Thoracic aorta (tissue), 2 donors: ENCODE measurements at regions not wholly inside any gene's neighbourhood (a gene's known extent, or its start where the extent isn't known, plus 50 kb on each side); places are given as distances from the start of the nearest gene placed in this dataset.

Source experiments
- ATAC-seq: fragments of 150-250 bp; one replicate; pipeline ENCODE4 v1.8.0; 2017; ENCODE audit warnings: low read depth; ENCODE audit not compliant: insufficient number of reproducible peaks, low FRiP score
- DNase-seq: peaks from one replicate; pipeline ENCODE4 v3.0.0-alpha.2; 2020; ENCODE audit warnings: low spot score
- H3K27ac ChIP-seq, 2 donors: fragments of 200-600 bp; sonication (generic); 1 replicate in 1 of 2; 2 replicates in 1 of 2; pipeline ENCODE4 v1.5.1; 2016; ENCODE audit warnings: mild to moderate bottlenecking in 2 of 2, moderate library complexity in 2 of 2
- H3K27me3 ChIP-seq: fragments of 200-600 bp; sonication (generic); replicated peaks from 2 replicates; pipeline ENCODE4 v1.6.0; 2016; ENCODE audit warnings: mild to moderate bottlenecking; ENCODE audit not compliant: insufficient read depth
- H3K36me3 ChIP-seq: fragments of 200-600 bp; sonication (generic); one replicate; pipeline ENCODE4 v1.5.1; 2016
- H3K4me1 ChIP-seq, 2 donors: fragments of 200-600 bp; sonication (generic); 1 replicate in 1 of 2; 2 replicates in 1 of 2; pipeline versions ENCODE4 v1.5.1 to v1.6.0; 2016; ENCODE audit warnings: low read depth in 2 of 2, mild to moderate bottlenecking in 1 of 2; ENCODE audit not compliant: control insufficient read depth in 1 of 2
- H3K4me3 ChIP-seq: fragments of 200-600 bp; sonication (generic); 2 replicates; pipeline ENCODE4 v1.5.1; 2016; ENCODE audit warnings: mild to moderate bottlenecking
- H3K9me3 ChIP-seq: fragments of 200-600 bp; sonication (generic); 2 replicates; pipeline ENCODE4 v1.5.1; 2016
- CTCF ChIP-seq: fragments of 200-600 bp; sonication (generic); IDR thresholded peaks from one replicate; pipeline ENCODE4 v1.5.1; 2019; ENCODE audit warnings: antibody characterized with exemption

GRCh38 chr9:79026316-79026715, 545.4 kb upstream of the TLE4 start:
- ATAC-seq (no peak), DNase-seq (no peak)
- Histone ChIP-seq H3K27ac (no peak overlapping the region), H3K9me3 (no peaks in the 10 kb centered on the region), H3K27me3 (no peaks in the 10 kb centered on the region), H3K36me3 (no peaks in the 10 kb centered on the region), H3K4me3 (no peak overlapping the region), H3K4me1 (no peaks in the 10 kb centered on the region)
- no peak for TF ChIP-seq CTCF

GRCh38 chr9:79028101-79028500, 543.7 kb upstream of the TLE4 start:
- no peak for ATAC-seq
- Histone ChIP-seq H3K9me3 (no peaks in the 10 kb centered on the region), H3K4me1 (no peaks in the 10 kb centered on the region), H3K4me3 (no peak overlapping the region), H3K27ac (no peak overlapping the region), H3K36me3 (no peaks in the 10 kb centered on the region), H3K27me3 (no peaks in the 10 kb centered on the region)
- DNase-seq, result no peak
- TF ChIP-seq CTCF, result no peak

- TF ChIP-seq CTCF, result no peak
- DNase-seq (no peak), ATAC-seq (no peak)
- no peak overlapping the region for H3K4me3 ChIP-seq
- no peaks in the 10 kb centered on the region for H3K4me1 ChIP-seq
- no peaks in the 10 kb centered on the region for H3K36me3 ChIP-seq
- no peaks in the 10 kb centered on the region for H3K27me3 ChIP-seq
- no peak overlapping the region for H3K27ac ChIP-seq
- H3K9me3 ChIP-seq, result no peaks in the 10 kb centered on the region
These were observed 537.2 kb upstream of the TLE4 start for GRCh38 chr9:79034583-79034982.

- H3K27ac ChIP-seq, result no peak overlapping the region
- no peak overlapping the region for H3K4me3 ChIP-seq
- ATAC-seq (no peak), DNase-seq (no peak)
- TF ChIP-seq CTCF, result no peak
- no peaks in the 10 kb centered on the region for H3K9me3 ChIP-seq
- H3K27me3 ChIP-seq, result no peaks in the 10 kb centered on the region
- H3K36me3 ChIP-seq, result no peaks in the 10 kb centered on the region
- no peaks in the 10 kb centered on the region for H3K4me1 ChIP-seq
These were observed 534.4 kb upstream of the TLE4 start for GRCh38 chr9:79037338-79037737.

- no peaks in the 10 kb centered on the region for H3K36me3 ChIP-seq
- H3K9me3 ChIP-seq, result no peaks in the 10 kb centered on the region
- no peaks in the 10 kb centered on the region for H3K4me1 ChIP-seq
- H3K27ac ChIP-seq, result no peak overlapping the region
- ATAC-seq (no peak), DNase-seq (no peak)
- no peak for TF ChIP-seq CTCF
- H3K27me3 ChIP-seq, result no peaks in the 10 kb centered on the region
- no peak overlapping the region for H3K4me3 ChIP-seq
These were observed 531.1 kb upstream of the TLE4 start for GRCh38 chr9:79040671-79041070.
